ENCODE measurements at regions not wholly inside any gene's neighbourhood (a gene's known extent, or its start where the extent isn't known, plus 50 kb on each side); places are given as distances from the start of the nearest gene placed in this dataset.

GRCh38 chr4:13299343-13299742 lies 184.8 kb downstream of the RAB28 start:
- TF ChIP-seq CTCF (IDR thresholded peaks at IDR 0.05) (no peak), POLR2A (IDR thresholded peaks at IDR 0.05) (no peak)

Data from transverse colon (tissue), 3 donors.